VCaP (cell line): ENCODE measurements at regions not wholly inside any gene's neighbourhood (a gene's known extent, or its start where the extent isn't known, plus 50 kb on each side); places are given as distances from the start of the nearest gene placed in this dataset.
"Not testable (repeated sequence)": the region's sequence is repeated elsewhere in the genome, so short reads cannot be mapped to it uniquely, and the experiment has no call there.

Experiments used
- H3K27ac ChIP-seq: fragments of 450-650 bp; 2 replicates; pipeline ENCODE4 v1.5.1; 2017
- TF ChIP-seq, protein P1 (sequence below): fragments of 450-650 bp; conservative IDR thresholded peaks from 2 replicates; pipeline ENCODE4 v1.5.1; 2017; ENCODE audit warnings: mild to moderate bottlenecking, moderate library complexity

- no peak overlapping the region for H3K27ac ChIP-seq
- TF ChIP-seq, protein P1, sequence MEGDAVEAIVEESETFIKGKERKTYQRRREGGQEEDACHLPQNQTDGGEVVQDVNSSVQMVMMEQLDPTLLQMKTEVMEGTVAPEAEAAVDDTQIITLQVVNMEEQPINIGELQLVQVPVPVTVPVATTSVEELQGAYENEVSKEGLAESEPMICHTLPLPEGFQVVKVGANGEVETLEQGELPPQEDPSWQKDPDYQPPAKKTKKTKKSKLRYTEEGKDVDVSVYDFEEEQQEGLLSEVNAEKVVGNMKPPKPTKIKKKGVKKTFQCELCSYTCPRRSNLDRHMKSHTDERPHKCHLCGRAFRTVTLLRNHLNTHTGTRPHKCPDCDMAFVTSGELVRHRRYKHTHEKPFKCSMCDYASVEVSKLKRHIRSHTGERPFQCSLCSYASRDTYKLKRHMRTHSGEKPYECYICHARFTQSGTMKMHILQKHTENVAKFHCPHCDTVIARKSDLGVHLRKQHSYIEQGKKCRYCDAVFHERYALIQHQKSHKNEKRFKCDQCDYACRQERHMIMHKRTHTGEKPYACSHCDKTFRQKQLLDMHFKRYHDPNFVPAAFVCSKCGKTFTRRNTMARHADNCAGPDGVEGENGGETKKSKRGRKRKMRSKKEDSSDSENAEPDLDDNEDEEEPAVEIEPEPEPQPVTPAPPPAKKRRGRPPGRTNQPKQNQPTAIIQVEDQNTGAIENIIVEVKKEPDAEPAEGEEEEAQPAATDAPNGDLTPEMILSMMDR: no peak
These were observed 393.9 kb upstream of the RIOK2 start for GRCh38 chr5:97576956-97577355.

DNA sequence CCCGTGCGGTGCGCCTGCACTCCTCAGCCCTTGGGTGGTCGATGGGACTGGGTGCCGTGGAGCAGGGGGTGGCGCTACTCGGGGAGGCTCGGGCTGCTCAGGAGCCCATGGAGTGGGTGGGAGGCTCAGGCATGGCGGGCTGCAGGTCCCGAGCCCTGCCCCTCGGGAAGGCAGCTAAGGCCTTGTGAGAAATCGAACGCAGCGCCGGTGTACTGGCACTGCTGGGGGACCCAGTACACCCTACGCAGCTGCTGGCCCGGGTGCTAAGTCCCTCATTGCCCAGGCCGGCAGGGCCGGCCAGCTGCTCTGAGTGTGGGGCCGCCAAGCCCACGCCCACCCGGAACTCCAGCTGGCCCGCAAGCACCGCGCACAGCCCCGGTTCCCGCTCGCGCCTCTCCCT, 396.9 kb upstream of the RIOK2 start:
- H3K27ac ChIP-seq: not testable (repeated sequence)

DNA sequence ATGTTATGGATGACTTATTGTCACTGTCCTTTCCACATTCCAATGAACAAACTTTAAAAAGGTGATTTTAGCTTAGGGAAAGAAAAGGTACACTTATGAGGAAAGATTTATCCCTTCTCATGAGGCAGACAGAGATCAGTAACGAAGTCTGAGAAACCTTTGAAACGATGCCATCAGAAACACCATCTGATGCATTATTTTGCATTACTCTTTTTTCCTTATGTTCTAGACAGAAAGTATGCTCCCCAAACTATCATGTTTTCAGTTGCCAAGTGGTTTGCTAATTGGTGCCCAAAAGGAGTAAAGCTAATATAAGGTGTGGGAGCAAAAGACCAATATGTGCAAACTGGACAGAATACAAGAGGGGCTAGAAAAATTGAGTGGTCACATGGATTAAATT, 397.7 kb upstream of the RIOK2 start:
- no peak overlapping the region for H3K27ac ChIP-seq
- TF ChIP-seq, protein P1: no peak

- TF ChIP-seq, protein P1: no peak
- no peak overlapping the region for H3K27ac ChIP-seq
These were observed 408.7 kb upstream of the RIOK2 start for GRCh38 chr5:97591781-97592180.

- H3K27ac ChIP-seq: no peak overlapping the region
- TF ChIP-seq, protein P1: no peak
These were observed 417.4 kb upstream of the RIOK2 start for GRCh38 chr5:97600486-97600885.

DNA sequence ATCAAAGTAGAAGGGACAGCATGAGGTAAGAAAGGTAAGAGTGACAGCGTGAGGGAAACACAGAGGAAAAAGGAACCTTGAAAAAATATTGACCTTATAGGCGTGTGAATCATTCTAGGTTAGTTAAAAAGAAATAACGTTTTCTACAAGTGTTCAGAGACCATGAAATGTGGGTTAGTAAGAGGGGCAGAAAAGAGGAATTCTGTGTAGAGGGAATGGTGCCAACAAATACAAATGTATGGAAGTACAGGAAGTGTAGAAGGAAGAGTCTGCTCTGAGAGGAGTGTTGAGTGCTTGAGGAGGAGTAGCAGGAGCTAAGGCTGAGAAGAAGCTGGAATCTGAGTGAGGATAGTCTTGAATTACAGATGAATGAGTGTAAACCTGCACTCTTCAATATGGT, 418.6 kb upstream of the RIOK2 start:
- H3K27ac ChIP-seq: no peak overlapping the region
- TF ChIP-seq, protein P1: no peak

- TF ChIP-seq, protein P1: no peak
- H3K27ac ChIP-seq: no peak overlapping the region
These were observed 423.5 kb upstream of the RIOK2 start for GRCh38 chr5:97606531-97606930.

DNA sequence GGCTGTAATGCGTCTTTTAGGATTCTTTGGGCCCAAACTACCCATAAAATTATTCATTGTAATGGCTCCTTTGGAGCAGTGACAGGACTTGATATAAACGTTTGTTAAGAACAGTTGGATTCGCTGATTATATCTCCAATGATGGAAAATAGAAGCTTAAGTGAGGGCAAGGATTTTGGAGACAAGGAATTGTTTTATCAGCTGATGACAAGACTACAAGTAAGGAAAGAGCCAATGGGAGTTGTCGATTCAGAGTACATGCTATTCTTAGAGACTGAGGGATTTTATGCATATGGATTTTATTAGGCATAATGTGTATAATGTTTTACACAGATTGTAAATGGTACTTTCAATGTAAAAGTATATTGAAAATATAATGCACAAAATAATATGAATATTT, 425.5 kb upstream of the RIOK2 start:
- no peak overlapping the region for H3K27ac ChIP-seq
- TF ChIP-seq, protein P1: no peak
